Bone marrow (tissue), 2 donors: ENCODE measurements at regions not wholly inside any gene's neighbourhood (a gene's known extent, or its start where the extent isn't known, plus 50 kb on each side); places are given as distances from the start of the nearest gene placed in this dataset.

ENCODE experiments used
- DNase-seq, 2 donors: peaks; one replicate each; lab custom pipeline; 2025; lab: John Stamatoyannopoulos, UW

GRCh38 chr2:121096611-121097010, 188.4 kb downstream of the TFCP2L1 start:
- no peak for DNase-seq

GRCh38 chr2:121098556-121098955, 186.4 kb downstream of the TFCP2L1 start:
- no peak for DNase-seq

GRCh38 chr2:121099329-121100290, 185.4 kb downstream of the TFCP2L1 start:
- no peak for DNase-seq

- DNase-seq: no peak
Observed at GRCh38 chr2:121101093-121101715, 183.8 kb downstream of the TFCP2L1 start.

GRCh38 chr2:121102941-121103340, 182.1 kb downstream of the TFCP2L1 start:
- no peak for DNase-seq

- no peak for DNase-seq
Observed at GRCh38 chr2:121103960-121104359, 181.0 kb downstream of the TFCP2L1 start.

GRCh38 chr2:121104721-121105141, 180.3 kb downstream of the TFCP2L1 start:
- DNase-seq: no peak

- no peak for DNase-seq
Observed at GRCh38 chr2:121110924-121111323, 174.1 kb downstream of the TFCP2L1 start.

GRCh38 chr2:121118951-121119350, 166.1 kb downstream of the TFCP2L1 start:
- DNase-seq: no peak

- no peak for DNase-seq
Observed at GRCh38 chr2:121120411-121120810, 164.6 kb downstream of the TFCP2L1 start.

- no peak for DNase-seq
Observed at GRCh38 chr2:121120991-121121390, 164.0 kb downstream of the TFCP2L1 start.

- DNase-seq: no peak
Observed at GRCh38 chr2:121121661-121122060, 163.3 kb downstream of the TFCP2L1 start.

- DNase-seq: no peak
Observed at GRCh38 chr2:121123268-121123667, 161.7 kb downstream of the TFCP2L1 start.

- DNase-seq: no peak
Observed at GRCh38 chr2:121124330-121124729, 160.7 kb downstream of the TFCP2L1 start.

- DNase-seq: no peak
Observed at GRCh38 chr2:121125350-121125749, 159.7 kb downstream of the TFCP2L1 start.

- DNase-seq: peak in 1 of 2 donors; percentile 2
Observed at GRCh38 chr2:121128741-121129659, 156.0 kb downstream of the TFCP2L1 start.

- DNase-seq: no peak
Observed at GRCh38 chr2:121129692-121130091, 155.3 kb downstream of the TFCP2L1 start.

- DNase-seq: no peak
Observed at GRCh38 chr2:121130301-121130850, 154.6 kb downstream of the TFCP2L1 start.

GRCh38 chr2:121131375-121131774, 153.6 kb downstream of the TFCP2L1 start:
- no peak for DNase-seq

GRCh38 chr2:121132054-121132761, 152.8 kb downstream of the TFCP2L1 start:
- DNase-seq: no peak

GRCh38 chr2:121132762-121133107, 152.3 kb downstream of the TFCP2L1 start:
- DNase-seq: no peak
